Psoas muscle (tissue), 7 donors: ENCODE measurements at regions not wholly inside any gene's neighbourhood (a gene's known extent, or its start where the extent isn't known, plus 50 kb on each side); places are given as distances from the start of the nearest gene placed in this dataset.
A peak's percentile ranks its signal among the peaks of the same experiment; 100 is the strongest.

Experiments
- ATAC-seq, 4 donors: fragments of 200-7000 bp; cut with Tn5 transposase; one replicate each; pipeline ENCODE4 v1.9.1; 2020; ENCODE audit warnings: moderate library complexity in 3 of 4, mild to moderate bottlenecking in 2 of 4
- DNase-seq, 2 donors: peaks; one replicate each; pipeline ENCODE4 v3.0.0-alpha.2; 2020
- H3K27ac ChIP-seq: fragments of 200-600 bp; one replicate; pipeline ENCODE4 v1.8.0; 2022
- H3K27me3 ChIP-seq, 3 donors: fragments of 200-600 bp in 1 of 3; one replicate each; pipeline versions ENCODE4 v1.6.1 to v1.8.0; 2013 to 2022; ENCODE audit warnings: low read length in 2 of 3, mild to moderate bottlenecking in 2 of 3, moderate library complexity in 1 of 3; ENCODE audit not compliant: insufficient read depth in 3 of 3
- H3K36me3 ChIP-seq, 2 donors: fragments of 200-600 bp in 1 of 2; one replicate each; pipeline versions ENCODE4 v1.6.1 to v1.8.0; 2013 to 2022; ENCODE audit warnings: low read depth in 1 of 2, mild to moderate bottlenecking in 1 of 2, moderate library complexity in 1 of 2; ENCODE audit not compliant: insufficient read depth in 1 of 2
- H3K4me1 ChIP-seq: fragments of 200-600 bp; one replicate; pipeline ENCODE4 v1.8.0; 2022
- H3K4me3 ChIP-seq: fragments of 200-600 bp; one replicate; pipeline ENCODE4 v1.8.0; 2022; ENCODE audit warnings: mild to moderate bottlenecking
- H3K9me3 ChIP-seq: fragments of 200-600 bp; one replicate; pipeline ENCODE4 v1.8.0; 2022
- CTCF ChIP-seq: fragments of 200-600 bp; IDR thresholded peaks from one replicate; pipeline ENCODE4 v1.8.0; 2022; ENCODE audit warnings: antibody characterized with exemption
- WGBS, 3 donors: extraction: QIAGEN DNeasy Blood & Tissue Kit; methylation state at CpG; one replicate each; pipeline versions ENCODE4 v1.1.6 to v1.1.7; 2013; 5-methylcytosine and 5-hydroxymethylcytosine counted together
- intact Hi-C, 2 donors: fragments of 100-400 bp; cut with DNase I; formaldehyde crosslinking; loops; one replicate each; pipeline versions ENCODE4 v1.11.0 to v1.14.2; 2022
- donor health status: healthy with polysubstance abuse.
- donor health status: DM: no; HTN: no; CAD: no; lungs with moderate emphysema.
- donor health status: Bipolar disorder and iron deficiency.
- donor health status: healthy.
- donor health status: DM: yes; HTN: yes; CAD: no.
- donor health status: DM: no; HTN: no; CAD: no.
- donor health status: DM: yes; HTN: yes; CAD: no.

GRCh38 chr1:4510276-4510691 is 144.1 kb upstream of the AJAP1 start:
- H3K27me3 ChIP-seq, result peaks cover 0 to 9% (median 3%) of the 10 kb centered on the region in 3 donors
- no peaks in the 10 kb centered on the region for H3K4me1 ChIP-seq
- 38 to 60% (median 43%) methylated on average over 4 of the region's 4 CpGs for WGBS, 3 donors
- DNase-seq, result no peak
- no peak for ATAC-seq
- no peaks in the 10 kb centered on the region for H3K36me3 ChIP-seq
- H3K4me3 ChIP-seq, result no peak overlapping the region
- intact Hi-C loops, result no loop called here
- H3K27ac ChIP-seq, result no peak overlapping the region
- no peak for TF ChIP-seq CTCF
- H3K9me3 ChIP-seq, result no peaks in the 10 kb centered on the region

GRCh38 chr1:4511374-4511773 is 143.0 kb upstream of the AJAP1 start:
- no peak overlapping the region for H3K27ac ChIP-seq

GRCh38 chr1:4512636-4513035 is 141.8 kb upstream of the AJAP1 start:
- no peak for TF ChIP-seq CTCF
- intact Hi-C loops, result no loop called here
- H3K9me3 ChIP-seq, result no peaks in the 10 kb centered on the region
- peak in 1 of 2 donors; percentile 27 for DNase-seq
- WGBS, 3 donors, result 6 to 11% (median 6%) methylated on average over 6 of the region's 6 CpGs
- H3K36me3 ChIP-seq, result no peaks in the 10 kb centered on the region
- H3K27me3 ChIP-seq, result peaks cover 0 to 9% (median 3%) of the 10 kb centered on the region in 3 donors
- H3K27ac ChIP-seq, result peak overlapping the region; percentile 16
- ATAC-seq, result no peak
- H3K4me3 ChIP-seq, result no peak overlapping the region
- no peaks in the 10 kb centered on the region for H3K4me1 ChIP-seq

More at GRCh38 chr1:4511374-4511773, 143.0 kb upstream of the AJAP1 start:
- no peak overlapping the region for H3K4me3 ChIP-seq
- DNase-seq (no peak), ATAC-seq (no peak)
- no peaks in the 10 kb centered on the region for H3K4me1 ChIP-seq
- H3K36me3 ChIP-seq, result no peaks in the 10 kb centered on the region
- intact Hi-C loops, result no loop called here
- 90 to 93% (median 91%) methylated on average over 13 of the region's 13 CpGs for WGBS, 3 donors
- H3K9me3 ChIP-seq, result no peaks in the 10 kb centered on the region
- H3K27me3 ChIP-seq, result peaks cover 0 to 9% (median 3%) of the 10 kb centered on the region in 3 donors
- no peak for TF ChIP-seq CTCF

- Histone ChIP-seq H3K9me3 (no peaks in the 10 kb centered on the region), H3K27me3 (peaks cover 0 to 9% (median 5%) of the 10 kb centered on the region in 3 donors), H3K4me1 (no peaks in the 10 kb centered on the region), H3K36me3 (no peaks in the 10 kb centered on the region), H3K4me3 (no peak overlapping the region), H3K27ac (no peak overlapping the region)
- DNase-seq (no peak), ATAC-seq (no peak)
- TF ChIP-seq CTCF, result no peak
- intact Hi-C loops, result no loop called here
- WGBS, 3 donors, result 56 to 64% (median 57%) methylated on average over 7 of the region's 7 CpGs
Measured at GRCh38 chr1:4513685-4514084, 140.7 kb upstream of the AJAP1 start.

- ATAC-seq (no peak), DNase-seq (no peak)
- H3K9me3 ChIP-seq, result no peaks in the 10 kb centered on the region
- H3K36me3 ChIP-seq, result no peaks in the 10 kb centered on the region
- H3K4me1 ChIP-seq, result no peaks in the 10 kb centered on the region
- peaks cover 0 to 5% (median 4%) of the 10 kb centered on the region in 3 donors for H3K27me3 ChIP-seq
- 66 to 73% (median 67%) methylated on average over 15 of the region's 15 CpGs for WGBS, 3 donors
- intact Hi-C loops, result no loop called here
- H3K27ac ChIP-seq, result no peak overlapping the region
- no peak for TF ChIP-seq CTCF
- H3K4me3 ChIP-seq, result no peak overlapping the region
Measured at GRCh38 chr1:4515727-4516289, 138.6 kb upstream of the AJAP1 start.
